HEK293T (cell line): ENCODE measurements at regions not wholly inside any gene's neighbourhood (a gene's known extent, or its start where the extent isn't known, plus 50 kb on each side); places are given as distances from the start of the nearest gene placed in this dataset.

Experiments used
- FOXK2 ChIP-seq: fragments of 450-650 bp; IDR thresholded peaks from 2 replicates; pipeline ENCODE4 v1.6.1; 2016; ENCODE audit warnings: mild to moderate bottlenecking
- FOXM1 ChIP-seq: fragments of 450-650 bp; IDR thresholded peaks from 2 replicates; pipeline ENCODE4 v1.6.1; 2017; ENCODE audit warnings: mild to moderate bottlenecking, borderline replicate concordance
- SUZ12 ChIP-seq: fragments of 450-650 bp; IDR thresholded peaks from 2 replicates; pipeline ENCODE4 v1.6.1; 2016; ENCODE audit warnings: mild to moderate bottlenecking

GRCh38 chr18:67608615-67609273, 92.2 kb upstream of the DSEL start:
- TF ChIP-seq SUZ12 (no peak), FOXM1 (no peak), FOXK2 (no peak)
